ENCODE measurements at regions not wholly inside any gene's neighbourhood (a gene's known extent, or its start where the extent isn't known, plus 50 kb on each side); places are given as distances from the start of the nearest gene placed in this dataset.

- DNase-seq (ENCODE audit: low read depth), result peak; percentile 75
Measured at GRCh38 chr16:48949636-48950035, 332.0 kb downstream of the CBLN1 start.

- no peak for DNase-seq (ENCODE audit: low read depth)
Measured at GRCh38 chr16:48948911-48949310, 332.7 kb downstream of the CBLN1 start.

- no peak for DNase-seq (ENCODE audit: low read depth)
Measured at GRCh38 chr16:48947371-48947713, 334.3 kb downstream of the CBLN1 start.

GRCh38 chr16:48946686-48947370 is 334.8 kb downstream of the CBLN1 start:
- DNase-seq (ENCODE audit: low read depth), result no peak

GRCh38 chr16:48942996-48943395 is 333.0 kb upstream of the N4BP1 start:
- DNase-seq (ENCODE audit: low read depth), result no peak

- DNase-seq (ENCODE audit: low read depth), result no peak
Measured at GRCh38 chr16:48936811-48937210, 326.8 kb upstream of the N4BP1 start.

GRCh38 chr16:48932216-48932855 is 322.4 kb upstream of the N4BP1 start:
- DNase-seq (ENCODE audit: low read depth), result no peak

GRCh38 chr16:48930951-48931553 is 321.1 kb upstream of the N4BP1 start:
- no peak for DNase-seq (ENCODE audit: low read depth)

GRCh38 chr16:48919791-48920190 is 309.8 kb upstream of the N4BP1 start:
- DNase-seq (ENCODE audit: low read depth), result no peak

GRCh38 chr16:48918520-48919258 is 308.7 kb upstream of the N4BP1 start:
- peak; percentile 10 for DNase-seq (ENCODE audit: low read depth)

GRCh38 chr16:48916566-48916965 is 306.6 kb upstream of the N4BP1 start:
- no peak for DNase-seq (ENCODE audit: low read depth)

- DNase-seq (ENCODE audit: low read depth), result no peak
Measured at GRCh38 chr16:48914070-48914469, 304.1 kb upstream of the N4BP1 start.

- DNase-seq (ENCODE audit: low read depth), result no peak
Measured at GRCh38 chr16:48913384-48913783, 303.4 kb upstream of the N4BP1 start.

- DNase-seq (ENCODE audit: low read depth), result no peak
Measured at GRCh38 chr16:48912360-48912759, 302.4 kb upstream of the N4BP1 start.

GRCh38 chr16:48911700-48912099 is 301.7 kb upstream of the N4BP1 start:
- peak; percentile 12 for DNase-seq (ENCODE audit: low read depth)

GRCh38 chr16:48910214-48910613 is 300.2 kb upstream of the N4BP1 start:
- DNase-seq (ENCODE audit: low read depth), result no peak

GRCh38 chr16:48909231-48909630 is 299.3 kb upstream of the N4BP1 start:
- no peak for DNase-seq (ENCODE audit: low read depth)

GRCh38 chr16:48907906-48908634 is 298.1 kb upstream of the N4BP1 start:
- DNase-seq (ENCODE audit: low read depth), result no peak

- no peak for DNase-seq (ENCODE audit: low read depth)
Measured at GRCh38 chr16:48905632-48906505, 295.9 kb upstream of the N4BP1 start.

- DNase-seq (ENCODE audit: low read depth), result no peak
Measured at GRCh38 chr16:48904333-48904732, 294.4 kb upstream of the N4BP1 start.

- DNase-seq (ENCODE audit: low read depth), result no peak
Measured at GRCh38 chr16:48903039-48903438, 293.1 kb upstream of the N4BP1 start.
